ENCODE measurements at regions not wholly inside any gene's neighbourhood (a gene's known extent, or its start where the extent isn't known, plus 50 kb on each side); places are given as distances from the start of the nearest gene placed in this dataset.

GRCh38 chr6:14807971-14808370, 437.9 kb upstream of the JARID2 start:
- no peak for DNase-seq

GRCh38 chr6:14810021-14810420, 435.8 kb upstream of the JARID2 start:
- no peak for DNase-seq

GRCh38 chr6:14811775-14812428, 434.0 kb upstream of the JARID2 start:
- DNase-seq: no peak

- no peak for DNase-seq
Observed at GRCh38 chr6:14814016-14814415, 431.9 kb upstream of the JARID2 start.

GRCh38 chr6:14816116-14816859, 429.6 kb upstream of the JARID2 start:
- DNase-seq: no peak

GRCh38 chr6:14817074-14817473, 428.8 kb upstream of the JARID2 start:
- no peak for DNase-seq

GRCh38 chr6:14818422-14818884, 427.4 kb upstream of the JARID2 start:
- DNase-seq: no peak

- no peak for DNase-seq
Observed at GRCh38 chr6:14819001-14819400, 426.9 kb upstream of the JARID2 start.

- no peak for DNase-seq
Observed at GRCh38 chr6:14819840-14820420, 425.9 kb upstream of the JARID2 start.

GRCh38 chr6:14822012-14822553, 423.8 kb upstream of the JARID2 start:
- DNase-seq: no peak

- DNase-seq: no peak
Observed at GRCh38 chr6:14822679-14823078, 423.2 kb upstream of the JARID2 start.

- no peak for DNase-seq
Observed at GRCh38 chr6:14824060-14824459, 421.8 kb upstream of the JARID2 start.

- DNase-seq: no peak
Observed at GRCh38 chr6:14824484-14825275, 421.2 kb upstream of the JARID2 start.

- no peak for DNase-seq
Observed at GRCh38 chr6:14826456-14826855, 419.4 kb upstream of the JARID2 start.

- DNase-seq: no peak
Observed at GRCh38 chr6:14827354-14827753, 418.5 kb upstream of the JARID2 start.

- DNase-seq: no peak
Observed at GRCh38 chr6:14828201-14828611, 417.7 kb upstream of the JARID2 start.

- no peak for DNase-seq
Observed at GRCh38 chr6:14831070-14831469, 414.8 kb upstream of the JARID2 start.

- DNase-seq: no peak
Observed at GRCh38 chr6:14831937-14832336, 413.9 kb upstream of the JARID2 start.

GRCh38 chr6:14832427-14832826, 413.4 kb upstream of the JARID2 start:
- no peak for DNase-seq

- no peak for DNase-seq
Observed at GRCh38 chr6:14834851-14835530, 410.9 kb upstream of the JARID2 start.

GRCh38 chr6:14837435-14837834, 408.4 kb upstream of the JARID2 start:
- DNase-seq: no peak

- DNase-seq: no peak
Observed at GRCh38 chr6:14838133-14838583, 407.7 kb upstream of the JARID2 start.
